Suprapubic skin (tissue), 4 donors: ENCODE measurements at regions not wholly inside any gene's neighbourhood (a gene's known extent, or its start where the extent isn't known, plus 50 kb on each side); places are given as distances from the start of the nearest gene placed in this dataset.

Experiments
- EP300 ChIP-seq: sonication (generic); formaldehyde crosslinking; IDR thresholded peaks from one replicate; pipeline ENCODE4 v1.6.1; 2017; ENCODE audit warnings: antibody characterized with exemption
- POLR2A ChIP-seq, 2 donors: fragments of 450-650 bp; IDR thresholded peaks; one replicate each; pipeline ENCODE4 v1.6.1; 2017; ENCODE audit warnings: antibody characterized with exemption in 2 of 2, mild to moderate bottlenecking in 2 of 2, moderate library complexity in 2 of 2
- POLR2AphosphoS5 ChIP-seq, 3 donors: sonication (generic); formaldehyde crosslinking; IDR thresholded peaks; one replicate each; pipeline ENCODE4 v1.6.1; 2017; ENCODE audit warnings: antibody characterized with exemption in 3 of 3
- TF ChIP-seq, protein P1 (sequence below), 2 donors: fragments of 200-600 bp in 1 of 2; fragments of 450-650 bp in 1 of 2; sonication (generic) in 1 of 2; IDR thresholded peaks; one replicate each; pipeline ENCODE4 v1.5.1; 2016 to 2019; ENCODE audit warnings: antibody characterized with exemption in 2 of 2, mild to moderate bottlenecking in 1 of 2, moderate library complexity in 1 of 2

DNA sequence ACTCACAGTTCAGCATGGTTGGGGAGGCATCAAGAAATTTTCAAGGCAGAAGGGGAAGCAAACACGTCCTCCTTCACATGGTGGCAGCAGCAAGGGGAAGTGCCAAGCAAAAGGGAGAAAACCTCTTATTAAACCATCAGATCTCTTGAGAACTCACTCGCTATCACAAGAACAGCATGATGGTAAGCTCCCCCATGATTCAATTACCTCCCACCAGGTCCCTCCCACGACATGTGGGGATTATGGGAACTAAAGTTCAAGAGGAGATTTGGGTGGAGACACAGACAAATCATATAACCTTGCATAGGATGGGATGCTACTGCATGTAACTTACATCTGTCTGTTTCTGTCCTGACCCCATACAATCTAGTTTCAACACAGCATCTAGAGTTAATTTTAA, 511.8 kb upstream of the ARX start:
- TF ChIP-seq, protein P1, sequence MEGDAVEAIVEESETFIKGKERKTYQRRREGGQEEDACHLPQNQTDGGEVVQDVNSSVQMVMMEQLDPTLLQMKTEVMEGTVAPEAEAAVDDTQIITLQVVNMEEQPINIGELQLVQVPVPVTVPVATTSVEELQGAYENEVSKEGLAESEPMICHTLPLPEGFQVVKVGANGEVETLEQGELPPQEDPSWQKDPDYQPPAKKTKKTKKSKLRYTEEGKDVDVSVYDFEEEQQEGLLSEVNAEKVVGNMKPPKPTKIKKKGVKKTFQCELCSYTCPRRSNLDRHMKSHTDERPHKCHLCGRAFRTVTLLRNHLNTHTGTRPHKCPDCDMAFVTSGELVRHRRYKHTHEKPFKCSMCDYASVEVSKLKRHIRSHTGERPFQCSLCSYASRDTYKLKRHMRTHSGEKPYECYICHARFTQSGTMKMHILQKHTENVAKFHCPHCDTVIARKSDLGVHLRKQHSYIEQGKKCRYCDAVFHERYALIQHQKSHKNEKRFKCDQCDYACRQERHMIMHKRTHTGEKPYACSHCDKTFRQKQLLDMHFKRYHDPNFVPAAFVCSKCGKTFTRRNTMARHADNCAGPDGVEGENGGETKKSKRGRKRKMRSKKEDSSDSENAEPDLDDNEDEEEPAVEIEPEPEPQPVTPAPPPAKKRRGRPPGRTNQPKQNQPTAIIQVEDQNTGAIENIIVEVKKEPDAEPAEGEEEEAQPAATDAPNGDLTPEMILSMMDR (IDR thresholded peaks at IDR 0.05) = no peak
- TF ChIP-seq POLR2A (IDR thresholded peaks at IDR 0.05) (no peak), EP300 (no peak), POLR2AphosphoS5 (IDR thresholded peaks at IDR 0.05) (no peak)
